GM12878 (cell line): ENCODE measurements at regions not wholly inside any gene's neighbourhood (a gene's known extent, or its start where the extent isn't known, plus 50 kb on each side); places are given as distances from the start of the nearest gene placed in this dataset.

Experiments used
- ATAC-seq: fragments of 200-7000 bp; cut with Tn5 transposase; 3 replicates; pipeline ENCODE4 v1.9.1; 2020; ENCODE audit warnings: mild to moderate bottlenecking, moderate library complexity
- BruUV-seq: library from RNA; stranded (reverse); fragments of 400-500 nt; replicated peaks from 2 replicates; lab custom pipeline; 2021; lab: Mats Ljungman, UMichigan
- CTCF ChIA-PET: fragments of 300-600 bp; sonication (Branson Sonifier 250); formaldehyde crosslinking; extraction: SDS; loops from one replicate; lab custom pipeline; 2021; ENCODE audit warnings: inconsistent platforms; lab: Yijun Ruan, JAX
- POLR2A ChIA-PET: fragments of 350-600 bp; formaldehyde crosslinking; extraction: SDS; loops from one replicate; lab custom pipeline; 2021; ENCODE audit warnings: inconsistent platforms; lab: Charles Lee
- RAD21 ChIA-PET: fragments of 300-600 bp; sonication (Branson Sonifier 250); formaldehyde crosslinking; loops from one replicate; lab custom pipeline; 2023; ENCODE audit warnings: antibody characterized with exemption; ENCODE audit not compliant: unreplicated experiment; lab: Charles Lee
- SMC1A ChIA-PET: fragments of 300-600 bp; sonication (Branson Sonifier 250); formaldehyde crosslinking; loops from one replicate; lab custom pipeline; 2023; ENCODE audit not compliant: unreplicated experiment, uncharacterized antibody; lab: Charles Lee
- DNase-seq: peaks from one replicate; pipeline ENCODE4 v3.0.0-alpha.2; 2011; ENCODE audit warnings: low read depth, low spot score
- FAIRE-seq: peaks from 3 replicates; lab custom pipeline; 2011; peaks lifted over from hg19 to GRCh38; lab: Jason Lieb, UNC
- H2AFZ ChIP-seq: 2 replicates; pipeline ENCODE4 v1.6.0; 2011; ENCODE audit warnings: low read depth, low read length, control low read depth; ENCODE audit not compliant: control insufficient read depth
- H3K27ac ChIP-seq: 2 replicates; pipeline ENCODE4 v1.5.1; 2011; ENCODE audit warnings: control low read depth; ENCODE audit not compliant: control insufficient read depth, insufficient read depth
- H3K27me3 ChIP-seq, 2 experiments: replicated peaks in 1 of 2; 2 replicates each; pipeline versions ENCODE4 v1.6.0 to v1.6.1; 2011; ENCODE audit warnings: low read length in 1 of 2; ENCODE audit not compliant: control insufficient read depth in 2 of 2, insufficient read depth in 2 of 2
- H3K36me3 ChIP-seq, 2 experiments: 2 replicates each; pipeline ENCODE4 v1.5.1; 2011; ENCODE audit warnings: low read length in 1 of 2; ENCODE audit not compliant: control insufficient read depth in 2 of 2, insufficient read depth in 2 of 2
- H3K4me1 ChIP-seq: 2 replicates; pipeline ENCODE4 v1.6.1; 2011; ENCODE audit warnings: mild to moderate bottlenecking, low read length, moderate library complexity, mixed read lengths; ENCODE audit not compliant: control insufficient read depth, insufficient read depth
- H3K4me2 ChIP-seq: 2 replicates; pipeline ENCODE4 v1.6.0; 2011; ENCODE audit warnings: control low read depth; ENCODE audit not compliant: control insufficient read depth, insufficient read depth
- H3K4me3 ChIP-seq: fragments of 200-600 bp; sonication (generic); 2 replicates; pipeline ENCODE4 v1.5.1; 2016
- H3K79me2 ChIP-seq: 2 replicates; pipeline ENCODE4 v1.6.0; 2011; ENCODE audit warnings: low read length; ENCODE audit not compliant: control insufficient read depth, insufficient read depth
- H3K9ac ChIP-seq: 2 replicates; pipeline ENCODE4 v1.8.0; 2011; ENCODE audit warnings: low read length, control low read depth, mixed read lengths; ENCODE audit not compliant: control insufficient read depth, insufficient read depth
- H3K9me3 ChIP-seq: replicated peaks from 3 replicates; pipeline ENCODE4 v1.5.1; 2011; ENCODE audit warnings: mild to moderate bottlenecking, low read length; ENCODE audit not compliant: control insufficient read depth, insufficient read depth
- H4K20me1 ChIP-seq: 2 replicates; pipeline ENCODE4 v1.6.0; 2011; ENCODE audit not compliant: control insufficient read depth, insufficient read depth
- EED ChIP-seq: sonication (generic); IDR thresholded peaks from 2 replicates; pipeline ENCODE4 v1.6.1; 2016; ENCODE audit warnings: antibody characterized with exemption, low read depth
- GABPA ChIP-seq: IDR thresholded peaks from 2 replicates; pipeline ENCODE4 v1.6.1; 2014; ENCODE audit warnings: antibody characterized with exemption, low read depth, mild to moderate bottlenecking, inconsistent platforms
- HDAC2 ChIP-seq: fragments of 200-600 bp; sonication (generic); IDR thresholded peaks from 2 replicates; pipeline ENCODE4 v1.6.1; 2017
- IRF4 ChIP-seq: IDR thresholded peaks from 2 replicates; pipeline ENCODE4 v1.6.1; 2011; ENCODE audit warnings: low read depth, low read length
- JUNB ChIP-seq: IDR thresholded peaks from 2 replicates; pipeline ENCODE4 v1.6.1; 2016; ENCODE audit warnings: antibody characterized with exemption, mild to moderate bottlenecking
- KDM1A ChIP-seq: fragments of 200-600 bp; sonication (generic); IDR thresholded peaks from 2 replicates; pipeline ENCODE4 v1.6.1; 2016; ENCODE audit warnings: borderline replicate concordance
- NFYA ChIP-seq: IDR thresholded peaks from 2 replicates; pipeline ENCODE4 v1.6.1; 2011; ENCODE audit warnings: low read depth, mild to moderate bottlenecking, low read length, improper control_type of control experiment, borderline replicate concordance
- PAX8 ChIP-seq: fragments of 450-650 bp; IDR thresholded peaks from 2 replicates; pipeline ENCODE4 v1.6.1; 2017; ENCODE audit warnings: mild to moderate bottlenecking, moderate library complexity
- POLR2A ChIP-seq: IDR thresholded peaks from 2 replicates; pipeline ENCODE4 v1.6.1; 2011; ENCODE audit warnings: low read depth, mild to moderate bottlenecking, low read length
- RELB ChIP-seq: fragments of 450-650 bp; IDR thresholded peaks from 2 replicates; pipeline ENCODE4 v1.6.1; 2017; ENCODE audit warnings: low read depth, mild to moderate bottlenecking, moderate library complexity
- STAT1 ChIP-seq: fragments of 450-650 bp; conservative IDR thresholded peaks from 2 replicates; pipeline ENCODE4 v1.6.1; 2014; ENCODE audit warnings: antibody characterized with exemption, mild to moderate bottlenecking
- ZSCAN29 ChIP-seq: fragments of 450-650 bp; IDR thresholded peaks from 2 replicates; pipeline ENCODE4 v1.6.1; 2017; ENCODE audit warnings: mild to moderate bottlenecking, moderate library complexity
- WGBS: methylation state at CpG from one replicate; pipeline ENCODE4 v1.1.6; 2016; ENCODE audit warnings: low lambda C conversion rate; ENCODE audit not compliant: insufficient replicate concordance, insufficient coverage; ENCODE audit errors: missing lambda C conversion rate; 5-methylcytosine and 5-hydroxymethylcytosine counted together
- in situ Hi-C: fragments of 300-500 bp; cut with MboI; formaldehyde crosslinking; loops from 9 replicates; pipeline ENCODE4 v1.14.3; 2018; ENCODE audit warnings: mixed read lengths
- intact Hi-C: fragments of 100-400 bp; cut with micrococcal nuclease; formaldehyde crosslinking; loops from one replicate; pipeline ENCODE4 v1.14.2; 2022; ENCODE audit not compliant: unreplicated experiment
- TF ChIP-seq, protein P1 (sequence below): IDR thresholded peaks from 2 replicates; pipeline ENCODE4 v1.6.1; 2011; ENCODE audit warnings: mild to moderate bottlenecking, low read depth, low read length, moderate library complexity; ENCODE audit not compliant: insufficient replicate concordance
- TF ChIP-seq, protein P2 (sequence below): fragments of 450-650 bp; IDR thresholded peaks from 2 replicates; pipeline ENCODE4 v1.6.1; 2017; ENCODE audit warnings: mild to moderate bottlenecking, low read depth, inconsistent platforms; ENCODE audit not compliant: poor library complexity, severe bottlenecking

DNA sequence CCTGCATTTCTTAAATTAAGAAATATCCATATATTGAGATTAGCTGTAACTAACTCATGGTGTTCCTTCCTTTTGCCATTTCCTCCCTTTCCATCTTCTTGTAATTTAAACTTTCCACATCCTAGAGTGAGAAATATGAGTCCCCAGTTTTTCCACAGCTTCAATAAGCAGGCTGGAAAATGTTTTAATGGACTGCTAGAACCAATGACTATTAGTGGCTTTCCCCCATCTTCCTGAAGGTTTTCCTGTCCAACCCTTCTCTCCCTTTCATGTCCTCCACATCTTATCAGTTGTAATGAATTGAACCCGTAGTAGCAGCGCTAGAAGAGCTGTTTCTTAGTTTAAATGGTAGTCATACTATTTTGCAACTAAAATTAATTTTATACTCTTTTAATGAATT lies 145.7 kb downstream of the AHR start:
- ATAC-seq, result no peak
- no peak for DNase-seq
- Histone ChIP-seq H3K9ac (no peak overlapping the region), H3K27me3 (no peaks in the 10 kb centered on the region), H3K4me1 (no peaks in the 10 kb centered on the region), H3K36me3 (no peaks in the 10 kb centered on the region), H3K27ac (no peak overlapping the region), H3K9me3 (peaks cover 1% of the 10 kb centered on the region; the same call in 2 of the 3 replicates), H3K4me3 (no peak overlapping the region), H3K79me2 (no peaks in the 10 kb centered on the region), H4K20me1 (no peaks in the 10 kb centered on the region), H2AFZ (no peak overlapping the region), H3K4me2 (no peak overlapping the region)
- BruUV-seq, result no TSS peak
- TF ChIP-seq NFYA (no peak), STAT1 (no peak), JUNB (no peak), KDM1A (no peak)
- TF ChIP-seq, protein P1, sequence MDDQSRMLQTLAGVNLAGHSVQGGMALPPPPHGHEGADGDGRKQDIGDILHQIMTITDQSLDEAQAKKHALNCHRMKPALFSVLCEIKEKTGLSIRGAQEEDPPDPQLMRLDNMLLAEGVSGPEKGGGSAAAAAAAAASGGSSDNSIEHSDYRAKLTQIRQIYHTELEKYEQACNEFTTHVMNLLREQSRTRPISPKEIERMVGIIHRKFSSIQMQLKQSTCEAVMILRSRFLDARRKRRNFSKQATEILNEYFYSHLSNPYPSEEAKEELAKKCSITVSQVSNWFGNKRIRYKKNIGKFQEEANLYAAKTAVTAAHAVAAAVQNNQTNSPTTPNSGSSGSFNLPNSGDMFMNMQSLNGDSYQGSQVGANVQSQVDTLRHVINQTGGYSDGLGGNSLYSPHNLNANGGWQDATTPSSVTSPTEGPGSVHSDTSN, result no peak
- 89% methylated on average over 2 of the region's 2 CpGs for WGBS
- ChIA-PET POLR2A (no interaction called here), SMC1A (interaction anchor here (0.6 to 1.2 kb wide), 5 partner anchors 10 to 75 kb away, joined by 3 read pairs; no protein-coding TSS in a partner anchor), CTCF (interaction anchor here (1.2 to 1.4 kb wide), 2 partner anchors 8 to 21 kb away, joined by 3 to 7 read pairs; no protein-coding TSS in a partner anchor), RAD21 (no interaction called here)
- in situ Hi-C loops (no loop called here), intact Hi-C loops (no loop called here)
- FAIRE-seq, result no peak

- no peak for DNase-seq
- SMC1A ChIA-PET, result interaction anchor here (0.7 to 1.3 kb wide), 6 partner anchors 9 to 86 kb away, joined by 3 read pairs; no protein-coding TSS in a partner anchor
- no peak overlapping the region for H3K9ac ChIP-seq
- H3K79me2 ChIP-seq, result no peaks in the 10 kb centered on the region
- no peak for ATAC-seq
- H4K20me1 ChIP-seq, result no peaks in the 10 kb centered on the region
- POLR2A ChIA-PET, result no interaction called here
- no peak overlapping the region for H3K4me2 ChIP-seq
- no peak overlapping the region for H2AFZ ChIP-seq
- H3K4me1 ChIP-seq, result no peaks in the 10 kb centered on the region
- CTCF ChIA-PET, result interaction anchor here (0.9 to 1.4 kb wide), 2 partner anchors 9 to 139 kb away, joined by 3 to 7 read pairs; no protein-coding TSS in a partner anchor
- no peaks in the 10 kb centered on the region for H3K36me3 ChIP-seq
- RAD21 ChIA-PET, result no interaction called here
- WGBS, result 52% methylated on average over 1 of the region's 1 CpG
- FAIRE-seq, result no peak
- no TSS peak for BruUV-seq
- no peak overlapping the region for H3K27ac ChIP-seq
- in situ Hi-C loops (no loop called here), intact Hi-C loops (no loop called here)
- H3K9me3 ChIP-seq, result peaks cover 1% of the 10 kb centered on the region; the same call in 2 of the 3 replicates
- H3K4me3 ChIP-seq, result no peak overlapping the region
- no peaks in the 10 kb centered on the region for H3K27me3 ChIP-seq
- TF ChIP-seq RELB (no peak), POLR2A (no peak), GABPA (no peak), IRF4 (no peak), HDAC2 (no peak), EED (no peak), ZSCAN29 (no peak), PAX8 (no peak)
- TF ChIP-seq, protein P2, sequence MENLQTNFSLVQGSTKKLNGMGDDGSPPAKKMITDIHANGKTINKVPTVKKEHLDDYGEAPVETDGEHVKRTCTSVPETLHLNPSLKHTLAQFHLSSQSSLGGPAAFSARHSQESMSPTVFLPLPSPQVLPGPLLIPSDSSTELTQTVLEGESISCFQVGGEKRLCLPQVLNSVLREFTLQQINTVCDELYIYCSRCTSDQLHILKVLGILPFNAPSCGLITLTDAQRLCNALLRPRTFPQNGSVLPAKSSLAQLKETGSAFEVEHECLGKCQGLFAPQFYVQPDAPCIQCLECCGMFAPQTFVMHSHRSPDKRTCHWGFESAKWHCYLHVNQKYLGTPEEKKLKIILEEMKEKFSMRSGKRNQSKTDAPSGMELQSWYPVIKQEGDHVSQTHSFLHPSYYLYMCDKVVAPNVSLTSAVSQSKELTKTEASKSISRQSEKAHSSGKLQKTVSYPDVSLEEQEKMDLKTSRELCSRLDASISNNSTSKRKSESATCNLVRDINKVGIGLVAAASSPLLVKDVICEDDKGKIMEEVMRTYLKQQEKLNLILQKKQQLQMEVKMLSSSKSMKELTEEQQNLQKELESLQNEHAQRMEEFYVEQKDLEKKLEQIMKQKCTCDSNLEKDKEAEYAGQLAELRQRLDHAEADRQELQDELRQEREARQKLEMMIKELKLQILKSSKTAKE, result no peak
These were observed 146.2 kb downstream of the AHR start for GRCh38 chr7:17444673-17445072.
